H1 (cell line): ENCODE measurements at regions not wholly inside any gene's neighbourhood (a gene's known extent, or its start where the extent isn't known, plus 50 kb on each side); places are given as distances from the start of the nearest gene placed in this dataset.

Source experiments
- CTCF ChIA-PET: fragments of 300-600 bp; sonication (Branson Sonifier 250); formaldehyde crosslinking; loops from one replicate; lab custom pipeline; 2021; ENCODE audit not compliant: partially characterized antibody; lab: Charles Lee
- POLR2A ChIA-PET: fragments of 300-600 bp; sonication (Branson Sonifier 250); formaldehyde crosslinking; loops from one replicate; lab custom pipeline; 2021; ENCODE audit warnings: inconsistent platforms; ENCODE audit not compliant: partially characterized antibody; lab: Charles Lee
- DNase-seq, 2 experiments: peaks; one replicate each; pipeline versions ENCODE4 v3.0.0 to v3.0.0-alpha.2; 2010 to 2022; ENCODE audit warnings: low spot score in 2 of 2, low read depth in 1 of 2, mixed read lengths in 1 of 2
- FAIRE-seq: peaks from 2 replicates; lab custom pipeline; 2011; peaks lifted over from hg19 to GRCh38; lab: Jason Lieb, UNC
- H2AFZ ChIP-seq: 2 replicates; pipeline ENCODE4 v1.8.1; 2012; ENCODE audit warnings: low read length, inconsistent platforms
- H2AK5ac ChIP-seq: 2 replicates; pipeline ENCODE4 v1.6.1; 2013; ENCODE audit warnings: low read depth, low read length
- H2BK120ac ChIP-seq: replicated peaks from 2 replicates; pipeline ENCODE3; 2013; ENCODE audit warnings: low read depth, low read length, inconsistent platforms
- H2BK12ac ChIP-seq: 2 replicates; pipeline ENCODE4 v1.6.1; 2013; ENCODE audit warnings: low read depth, low read length
- H2BK15ac ChIP-seq: 2 replicates; pipeline ENCODE4 v1.6.1; 2013; ENCODE audit warnings: low read length
- H2BK20ac ChIP-seq: 2 replicates; pipeline ENCODE4 v1.6.1; 2013; ENCODE audit warnings: low read length
- H2BK5ac ChIP-seq: 2 replicates; pipeline ENCODE4 v1.6.1; 2013; ENCODE audit warnings: low read depth, low read length
- H3K14ac ChIP-seq: 2 replicates; pipeline ENCODE4 v1.6.1; 2013; ENCODE audit warnings: inconsistent platforms; ENCODE audit not compliant: insufficient read length
- H3K18ac ChIP-seq: 2 replicates; pipeline ENCODE4 v1.6.1; 2013; ENCODE audit warnings: low read length; ENCODE audit errors: extremely low read depth
- H3K23ac ChIP-seq: 2 replicates; pipeline ENCODE4 v1.6.1; 2013; ENCODE audit warnings: inconsistent platforms; ENCODE audit not compliant: insufficient read length
- H3K23me2 ChIP-seq: 2 replicates; pipeline ENCODE4 v1.6.1; 2013; ENCODE audit warnings: low read depth, low read length
- H3K27ac ChIP-seq: 2 replicates; pipeline ENCODE4 v1.6.1; 2011; ENCODE audit warnings: low read depth, low read length, inconsistent platforms
- H3K27me3 ChIP-seq, 4 experiments: replicated peaks in 1 of 4; 1 replicate in 1 of 4; 2 replicates in 3 of 4; pipeline versions ENCODE4 v1.6.1 to v1.8.1; 2011 to 2013; ENCODE audit warnings: low read length in 3 of 4, mild to moderate bottlenecking in 3 of 4, inconsistent platforms in 2 of 4, mixed read lengths in 2 of 4, moderate library complexity in 1 of 4; ENCODE audit not compliant: control insufficient read depth in 3 of 4, insufficient read depth in 3 of 4; ENCODE audit errors: extremely low read depth in 1 of 4
- H3K36me3 ChIP-seq, 4 experiments: 2 replicates each; pipeline versions ENCODE4 v1.6.1 to v1.8.1; 2011 to 2013; ENCODE audit warnings: mild to moderate bottlenecking in 4 of 4, low read length in 3 of 4, moderate library complexity in 2 of 4, control low read depth in 1 of 4, inconsistent platforms in 1 of 4; ENCODE audit not compliant: insufficient read depth in 4 of 4, control insufficient read depth in 2 of 4
- H3K4ac ChIP-seq: replicated peaks from 2 replicates; pipeline ENCODE3; 2013; ENCODE audit warnings: low read length, low read depth, mixed read lengths, inconsistent platforms; ENCODE audit not compliant: insufficient read length
- H3K4me1 ChIP-seq, 4 experiments: replicated peaks in 1 of 4; 1 replicate in 1 of 4; 2 replicates in 3 of 4; pipeline versions ENCODE4 v1.6.1 to v1.8.1; 2011 to 2013; ENCODE audit warnings: low read length in 3 of 4, inconsistent platforms in 2 of 4, mixed read lengths in 1 of 4; ENCODE audit not compliant: insufficient read depth in 4 of 4, control insufficient read depth in 3 of 4
- H3K4me2 ChIP-seq, 2 experiments: 2 replicates each; pipeline versions ENCODE4 v1.6.1 to v1.8.1; 2011 to 2013; ENCODE audit warnings: low read depth in 2 of 2, low read length in 2 of 2, control low read depth in 1 of 2, inconsistent platforms in 1 of 2, mild to moderate bottlenecking in 1 of 2; ENCODE audit not compliant: insufficient read depth in 1 of 2
- H3K4me3 ChIP-seq, 4 experiments: fragments of 200-600, 300-600 bp in 1 of 4; sonication (generic), shearing (Covaris generic), sonication (Bioruptor Twin) in 1 of 4; 2 replicates each; pipeline versions ENCODE4 v1.5.1 to v1.8.1; 2011 to 2016; ENCODE audit warnings: low read length in 4 of 4, low read depth in 3 of 4, control low read depth in 2 of 4, inconsistent platforms in 2 of 4, mild to moderate bottlenecking in 2 of 4, mixed read lengths in 1 of 4, moderate library complexity in 1 of 4; ENCODE audit not compliant: insufficient read depth in 2 of 4; ENCODE audit errors: extremely low read depth in 1 of 4
- H3K56ac ChIP-seq: replicated peaks from 2 replicates; pipeline ENCODE3; 2013; ENCODE audit warnings: low read depth, mild to moderate bottlenecking, mixed read lengths, low read length, inconsistent platforms; ENCODE audit not compliant: insufficient read length
- H3K79me1 ChIP-seq: 2 replicates; pipeline ENCODE4 v1.6.1; 2013; ENCODE audit warnings: low read depth, low read length, control low read depth
- H3K79me2 ChIP-seq, 2 experiments: 2 replicates each; pipeline versions ENCODE4 v1.6.1 to v1.8.1; 2012 to 2013; ENCODE audit warnings: low read length in 2 of 2, mild to moderate bottlenecking in 2 of 2, inconsistent platforms in 1 of 2; ENCODE audit not compliant: insufficient read depth in 2 of 2, control insufficient read depth in 1 of 2
- H3K9ac ChIP-seq, 4 experiments: replicated peaks in 1 of 4; 1 replicate in 1 of 4; 2 replicates in 3 of 4; pipeline versions ENCODE4 v1.6.1 to v1.8.1; 2011 to 2013; ENCODE audit warnings: low read depth in 3 of 4, low read length in 3 of 4, control low read depth in 2 of 4, mild to moderate bottlenecking in 2 of 4, moderate library complexity in 2 of 4, inconsistent platforms in 1 of 4; ENCODE audit errors: extremely low read depth in 1 of 4
- H3K9me3 ChIP-seq, 2 experiments: 2 replicates each; pipeline versions ENCODE4 v1.6.1 to v1.8.1; 2012 to 2013; ENCODE audit warnings: mild to moderate bottlenecking in 2 of 2, moderate library complexity in 2 of 2, control low read depth in 1 of 2, inconsistent platforms in 1 of 2, low read depth in 1 of 2, low read length in 1 of 2, mixed read lengths in 1 of 2; ENCODE audit not compliant: insufficient read depth in 2 of 2
- H4K20me1 ChIP-seq, 2 experiments: replicated peaks in 1 of 2; 2 replicates each; pipeline versions ENCODE3 to v1.8.1; 2011 to 2013; ENCODE audit warnings: inconsistent platforms in 2 of 2, low read length in 2 of 2, mild to moderate bottlenecking in 1 of 2; ENCODE audit not compliant: insufficient read depth in 2 of 2, control insufficient read depth in 1 of 2
- H4K5ac ChIP-seq: 2 replicates; pipeline ENCODE4 v1.6.1; 2013; ENCODE audit warnings: low read length, low read depth, mixed read lengths, inconsistent platforms; ENCODE audit not compliant: insufficient read length
- H4K8ac ChIP-seq: 2 replicates; pipeline ENCODE4 v1.8.0; 2013; ENCODE audit warnings: mild to moderate bottlenecking, moderate library complexity, low read length, inconsistent platforms; ENCODE audit not compliant: insufficient read depth; ENCODE audit errors: extremely low read depth
- H4K91ac ChIP-seq: replicated peaks from 2 replicates; pipeline ENCODE3; 2013; ENCODE audit warnings: low read length, mixed read lengths, inconsistent platforms; ENCODE audit not compliant: insufficient read length
- CHD1 ChIP-seq: IDR thresholded peaks from 2 replicates; pipeline ENCODE4 v1.6.1; 2012; ENCODE audit warnings: low read depth, low read length, improper control_type of control experiment

DNA sequence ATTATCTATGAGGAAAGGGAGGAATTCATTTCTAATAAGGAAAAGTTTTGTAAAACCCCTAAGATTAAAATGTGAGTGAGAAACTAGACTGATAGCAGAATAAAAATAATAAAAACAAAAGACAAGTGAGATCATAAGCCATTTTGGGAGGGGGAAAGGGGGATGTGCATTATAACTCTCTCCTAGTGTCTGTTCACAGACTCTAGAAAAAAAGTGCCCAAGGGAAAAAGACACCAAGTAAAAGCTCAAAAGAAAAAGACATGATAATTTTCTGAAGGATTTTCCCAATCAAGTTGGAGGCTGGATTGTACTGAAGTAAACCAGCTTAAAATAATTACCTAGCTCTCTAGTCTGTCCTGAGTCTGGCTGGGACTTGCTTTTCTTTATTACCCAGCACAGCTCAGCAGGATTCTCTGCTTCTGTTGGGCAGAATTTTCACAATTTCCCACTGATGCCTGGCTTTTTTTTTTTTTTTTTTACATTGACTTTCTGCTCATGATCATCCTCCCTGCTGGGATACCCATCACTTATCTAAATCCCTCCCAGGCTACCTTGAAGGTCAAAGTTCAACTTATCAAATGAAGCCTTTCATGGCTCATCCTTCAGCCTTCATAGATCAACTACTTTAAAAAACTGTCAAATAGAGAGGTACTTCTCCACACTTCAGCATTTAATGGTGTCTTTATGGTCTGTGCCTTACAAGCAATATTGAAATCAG lies 124.2 kb upstream of the KCNJ16 start:
- Histone ChIP-seq H3K4me1 (no peaks in the 10 kb centered on the region), H2BK20ac (no peak overlapping the region), H4K8ac (no peak overlapping the region), H3K9ac (no peak overlapping the region), H3K23ac (no peak overlapping the region), H3K4ac (no peak overlapping the region), H3K23me2 (no peaks in the 10 kb centered on the region), H3K4me3 (no peak overlapping the region), H2AFZ (no peak overlapping the region), H3K36me3 (no peaks in the 10 kb centered on the region), H3K14ac (no peak overlapping the region), H3K27me3 (no peaks in the 10 kb centered on the region), H3K27ac (no peak overlapping the region), H2AK5ac (no peak overlapping the region), H3K4me2 (no peak overlapping the region), H4K91ac (no peak overlapping the region), H3K18ac (no peak overlapping the region), H2BK120ac (no peak overlapping the region), H2BK15ac (no peak overlapping the region), H4K5ac (no peak overlapping the region), H4K20me1 (no peaks in the 10 kb centered on the region), H2BK5ac (no peak overlapping the region), H3K9me3 (no peaks in the 10 kb centered on the region), H2BK12ac (no peak overlapping the region), H3K79me2 (no peaks in the 10 kb centered on the region), H3K79me1 (no peaks in the 10 kb centered on the region), H3K56ac (no peak overlapping the region)
- ChIA-PET CTCF (no interaction called here), POLR2A (no interaction called here)
- FAIRE-seq (no peak), DNase-seq (no peak)
- TF ChIP-seq CHD1 = no peak
